Nephron (organoid): ENCODE measurements at regions not wholly inside any gene's neighbourhood (a gene's known extent, or its start where the extent isn't known, plus 50 kb on each side); places are given as distances from the start of the nearest gene placed in this dataset.
A peak's percentile ranks its signal among the peaks of the same experiment; 100 is the strongest.

Experiments
- H3K27ac Mint-ChIP-seq, 3 experiments: 2 replicates each; pipeline ENCODE4 v1.8.0; 2020; ENCODE audit warnings: mixed read lengths in 3 of 3, mild to moderate bottlenecking in 2 of 3, moderate library complexity in 1 of 3
- H3K27me3 Mint-ChIP-seq: 2 replicates; pipeline ENCODE4 v1.8.0; 2021; ENCODE audit warnings: low read depth, mild to moderate bottlenecking, moderate library complexity, mixed read lengths
- H3K36me3 Mint-ChIP-seq: 2 replicates; pipeline ENCODE4 v1.8.0; 2020; ENCODE audit warnings: low read depth, mixed read lengths
- H3K4me1 Mint-ChIP-seq: 2 replicates; pipeline ENCODE4 v1.8.0; 2020; ENCODE audit warnings: mixed read lengths
- H3K4me3 Mint-ChIP-seq, 3 experiments: 2 replicates each; pipeline ENCODE4 v1.8.0; 2020; ENCODE audit warnings: mild to moderate bottlenecking in 3 of 3, mixed read lengths in 3 of 3, moderate library complexity in 2 of 3
- H3K9me3 Mint-ChIP-seq: 2 replicates; pipeline ENCODE4 v1.8.0; 2020; ENCODE audit warnings: mixed read lengths
- TF ChIP-seq, protein P1 (sequence below), 3 experiments: fragments of 200-600 bp; sonication (generic); IDR thresholded peaks; one replicate each; pipeline ENCODE4 v1.5.0; 2021; ENCODE audit warnings: antibody characterized with exemption in 3 of 3; ENCODE audit not compliant: unreplicated experiment in 3 of 3

DNA sequence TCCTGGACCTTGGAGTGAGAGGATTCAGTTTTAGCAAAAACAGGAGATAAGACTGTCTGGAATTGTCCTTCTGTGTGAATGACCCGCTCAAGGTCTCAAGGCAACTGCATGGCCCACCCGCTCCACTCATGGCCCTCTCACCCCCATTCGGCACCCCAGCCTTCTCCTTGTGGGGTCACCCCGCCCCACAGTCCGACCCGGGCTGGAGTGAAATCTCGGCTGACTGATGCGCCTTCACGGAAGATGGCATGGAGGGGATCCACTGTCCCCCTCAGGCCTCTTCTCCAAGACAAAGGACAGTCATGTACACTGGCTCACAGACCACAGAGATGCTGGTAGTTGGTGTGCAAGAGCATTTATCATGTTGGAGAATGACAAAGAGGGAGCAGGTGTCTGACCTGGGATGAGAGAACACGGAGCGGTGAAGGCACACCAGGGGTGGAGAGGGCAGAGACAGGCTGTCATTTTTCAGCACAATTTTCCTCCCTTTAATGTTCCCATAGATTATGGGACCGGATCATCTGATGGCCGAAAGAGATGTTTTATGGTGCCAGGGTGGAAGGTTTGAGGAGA is 391.9 kb upstream of the TNRC6C start:
- no peak overlapping the region for H3K27ac Mint-ChIP-seq
- H3K4me1 Mint-ChIP-seq, result peaks cover 8% of the 10 kb centered on the region
- TF ChIP-seq, protein P1, sequence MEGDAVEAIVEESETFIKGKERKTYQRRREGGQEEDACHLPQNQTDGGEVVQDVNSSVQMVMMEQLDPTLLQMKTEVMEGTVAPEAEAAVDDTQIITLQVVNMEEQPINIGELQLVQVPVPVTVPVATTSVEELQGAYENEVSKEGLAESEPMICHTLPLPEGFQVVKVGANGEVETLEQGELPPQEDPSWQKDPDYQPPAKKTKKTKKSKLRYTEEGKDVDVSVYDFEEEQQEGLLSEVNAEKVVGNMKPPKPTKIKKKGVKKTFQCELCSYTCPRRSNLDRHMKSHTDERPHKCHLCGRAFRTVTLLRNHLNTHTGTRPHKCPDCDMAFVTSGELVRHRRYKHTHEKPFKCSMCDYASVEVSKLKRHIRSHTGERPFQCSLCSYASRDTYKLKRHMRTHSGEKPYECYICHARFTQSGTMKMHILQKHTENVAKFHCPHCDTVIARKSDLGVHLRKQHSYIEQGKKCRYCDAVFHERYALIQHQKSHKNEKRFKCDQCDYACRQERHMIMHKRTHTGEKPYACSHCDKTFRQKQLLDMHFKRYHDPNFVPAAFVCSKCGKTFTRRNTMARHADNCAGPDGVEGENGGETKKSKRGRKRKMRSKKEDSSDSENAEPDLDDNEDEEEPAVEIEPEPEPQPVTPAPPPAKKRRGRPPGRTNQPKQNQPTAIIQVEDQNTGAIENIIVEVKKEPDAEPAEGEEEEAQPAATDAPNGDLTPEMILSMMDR (IDR thresholded peaks at IDR 0.05; ENCODE audit: unreplicated experiment in 3 of 3), result no peak
- no peak overlapping the region for H3K4me3 Mint-ChIP-seq
- no peaks in the 10 kb centered on the region for H3K36me3 Mint-ChIP-seq
- H3K27me3 Mint-ChIP-seq, result peaks cover 49% of the 10 kb centered on the region
- no peaks in the 10 kb centered on the region for H3K9me3 Mint-ChIP-seq

DNA sequence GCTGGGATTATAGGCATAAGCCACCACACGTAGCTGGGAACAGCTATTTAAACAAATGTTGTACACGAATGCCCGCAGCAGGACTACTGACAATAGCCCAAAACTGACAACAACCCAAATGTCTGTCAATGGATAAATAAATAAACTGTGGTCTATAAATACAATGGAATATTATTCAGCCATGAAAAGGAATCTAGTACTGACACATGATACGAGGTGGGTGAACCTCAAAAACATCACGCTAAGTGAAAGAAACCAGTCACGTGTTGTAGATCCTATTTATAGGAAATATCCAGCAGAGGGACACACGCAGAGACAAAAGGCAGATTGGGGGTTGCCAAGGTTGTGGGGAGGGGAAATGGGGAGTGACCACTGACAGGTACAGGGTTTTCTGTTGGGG is 390.0 kb upstream of the TNRC6C start:
- TF ChIP-seq, protein P1 (IDR thresholded peaks at IDR 0.05; ENCODE audit: unreplicated experiment in 3 of 3), result no peak
- no peak overlapping the region for H3K27ac Mint-ChIP-seq
- no peaks in the 10 kb centered on the region for H3K9me3 Mint-ChIP-seq
- H3K36me3 Mint-ChIP-seq, result no peaks in the 10 kb centered on the region
- H3K27me3 Mint-ChIP-seq, result peaks cover 67% of the 10 kb centered on the region
- peaks cover 19% of the 10 kb centered on the region for H3K4me1 Mint-ChIP-seq
- H3K4me3 Mint-ChIP-seq, result no peak overlapping the region

DNA sequence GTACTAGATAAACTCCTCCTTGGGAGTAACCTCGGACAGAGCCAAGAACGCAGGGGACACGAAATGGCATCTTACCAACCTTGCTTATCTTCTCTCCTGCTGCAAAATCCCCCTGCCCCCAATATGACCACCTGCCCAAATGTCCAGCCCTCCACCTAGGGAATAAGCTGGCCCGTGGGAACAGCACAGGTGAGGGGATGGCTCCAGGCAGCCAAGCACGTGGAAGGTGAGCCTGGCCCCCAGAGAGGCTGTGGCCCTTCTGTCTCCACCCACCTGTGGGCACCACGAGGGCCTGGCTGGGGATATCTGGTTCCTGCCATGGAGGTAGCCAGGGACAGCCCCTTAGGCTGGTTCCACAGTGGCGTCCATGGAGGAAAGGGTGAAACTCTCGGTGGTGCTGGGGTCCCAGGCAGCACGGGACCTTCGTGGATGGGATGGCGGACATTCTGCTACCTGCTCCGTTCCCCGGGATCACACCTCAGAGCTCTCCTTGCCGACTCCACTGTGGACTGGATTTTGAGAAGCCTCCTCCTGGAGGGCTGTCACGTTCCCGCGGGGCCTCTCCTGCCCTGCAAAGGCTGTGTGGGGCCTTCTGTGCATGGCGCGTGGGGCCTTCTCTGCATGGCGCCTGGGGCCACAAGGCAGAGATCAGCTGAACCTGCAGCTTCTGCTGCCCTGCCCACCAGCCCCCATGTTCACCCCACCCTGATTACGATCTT is 388.5 kb upstream of the TNRC6C start:
- peaks cover 71% of the 10 kb centered on the region for H3K27me3 Mint-ChIP-seq
- H3K9me3 Mint-ChIP-seq, result no peaks in the 10 kb centered on the region
- H3K4me1 Mint-ChIP-seq, result peaks cover 19% of the 10 kb centered on the region
- TF ChIP-seq, protein P1 (IDR thresholded peaks at IDR 0.05; ENCODE audit: unreplicated experiment in 3 of 3), result no peak
- H3K27ac Mint-ChIP-seq, result no peak overlapping the region
- no peaks in the 10 kb centered on the region for H3K36me3 Mint-ChIP-seq
- H3K4me3 Mint-ChIP-seq, result peak overlapping the region in 1 of 3 experiments; percentile 15

DNA sequence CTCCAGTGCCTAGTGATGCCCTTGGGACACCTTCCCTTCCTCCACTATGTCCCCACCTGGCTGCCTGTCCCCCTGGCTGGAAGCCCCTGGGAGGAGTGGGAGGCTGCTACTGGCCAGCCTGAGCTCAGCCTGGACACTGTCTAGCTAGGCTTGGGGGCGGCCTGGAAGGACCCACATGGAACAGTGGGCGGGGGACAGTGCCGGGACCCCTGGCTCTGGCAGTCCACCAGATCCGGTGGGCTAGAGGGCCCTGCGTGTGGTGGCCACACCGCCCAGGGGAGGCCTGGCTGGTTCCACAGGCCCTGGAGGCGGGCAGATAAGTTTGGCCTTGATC is 388.0 kb upstream of the TNRC6C start:
- TF ChIP-seq, protein P1 (IDR thresholded peaks at IDR 0.05; ENCODE audit: unreplicated experiment in 3 of 3), result no peak
- no peaks in the 10 kb centered on the region for H3K9me3 Mint-ChIP-seq

DNA sequence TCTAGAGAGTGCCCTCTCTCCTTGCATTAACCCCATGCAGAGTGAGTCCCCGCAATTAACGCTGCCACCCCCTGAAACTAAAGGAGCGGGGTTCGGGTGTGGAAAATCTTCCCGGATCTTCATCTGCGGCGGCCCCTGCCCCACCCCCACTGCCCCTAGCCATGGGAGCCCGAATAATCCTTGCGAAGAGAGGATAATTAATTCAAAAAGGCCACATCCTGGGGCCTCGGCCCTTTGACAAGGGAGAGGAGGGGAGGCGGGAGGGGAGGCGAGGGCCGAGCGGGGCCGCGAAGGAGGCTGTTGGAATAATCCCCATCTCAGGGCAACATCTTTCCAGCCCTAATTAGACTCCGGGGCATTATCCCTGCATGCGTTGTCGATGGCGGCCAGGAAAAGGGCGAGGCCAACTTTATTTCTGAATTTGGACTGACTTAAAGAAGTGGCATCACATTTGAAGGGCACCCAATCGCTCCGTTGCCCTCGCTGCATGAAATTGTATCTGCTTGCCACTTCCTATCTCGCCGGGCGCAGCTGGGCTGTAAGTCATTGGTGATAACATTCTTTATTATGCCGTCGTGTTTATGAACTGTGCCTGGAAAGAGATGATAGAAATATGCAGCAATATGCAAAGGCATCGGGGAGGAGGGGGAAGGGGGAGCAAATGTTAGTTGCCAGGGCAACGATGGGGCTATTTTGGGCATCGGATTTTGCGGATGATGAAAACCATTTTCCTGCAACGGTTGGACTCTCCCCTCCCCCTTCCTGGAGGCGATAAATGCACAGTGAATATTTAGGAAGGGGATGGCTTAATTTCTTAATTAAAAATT is 387.1 kb upstream of the TNRC6C start:
- H3K36me3 Mint-ChIP-seq, result no peaks in the 10 kb centered on the region
- TF ChIP-seq, protein P1 (IDR thresholded peaks at IDR 0.05; ENCODE audit: unreplicated experiment in 3 of 3), result no peak
- no peak overlapping the region for H3K27ac Mint-ChIP-seq
- peaks cover 19% of the 10 kb centered on the region for H3K4me1 Mint-ChIP-seq
- no peaks in the 10 kb centered on the region for H3K9me3 Mint-ChIP-seq
- H3K27me3 Mint-ChIP-seq, result peaks cover 66% of the 10 kb centered on the region
- H3K4me3 Mint-ChIP-seq, result peak overlapping the region; percentile 14 to 47 (median 26)

More for the DNA sequence above, 388.0 kb upstream of the TNRC6C start:
- no peak overlapping the region for H3K27ac Mint-ChIP-seq
- H3K4me3 Mint-ChIP-seq, result no peak overlapping the region
- peaks cover 70% of the 10 kb centered on the region for H3K27me3 Mint-ChIP-seq
- H3K4me1 Mint-ChIP-seq, result peaks cover 19% of the 10 kb centered on the region
- no peaks in the 10 kb centered on the region for H3K36me3 Mint-ChIP-seq
